NOMO-1 treated with DMSO at 0.1 percent for 48 hours (cell line): ENCODE measurements at regions not wholly inside any gene's neighbourhood (a gene's known extent, or its start where the extent isn't known, plus 50 kb on each side); places are given as distances from the start of the nearest gene placed in this dataset.
"Not testable (repeated sequence)": the region's sequence is repeated elsewhere in the genome, so short reads cannot be mapped to it uniquely, and the experiment has no call there.

ENCODE experiments used
- DNase-seq: peaks from one replicate; lab custom pipeline; 2025; ENCODE audit not compliant: unreplicated experiment; lab: John Stamatoyannopoulos, UW

- DNase-seq, result no peak
These were observed 210.9 kb upstream of the TBX18 start for GRCh38 chr6:84975316-84975715.

GRCh38 chr6:84973606-84974005, 209.2 kb upstream of the TBX18 start:
- no peak for DNase-seq

GRCh38 chr6:84967965-84968364, 203.6 kb upstream of the TBX18 start:
- no peak for DNase-seq

- DNase-seq, result peak; percentile 1
These were observed 203.0 kb upstream of the TBX18 start for GRCh38 chr6:84967389-84967788.

GRCh38 chr6:84953111-84953755, 188.8 kb upstream of the TBX18 start:
- no peak for DNase-seq

GRCh38 chr6:84944926-84945325, 180.5 kb upstream of the TBX18 start:
- not testable (repeated sequence) for DNase-seq

GRCh38 chr6:84943905-84944304, 179.5 kb upstream of the TBX18 start:
- DNase-seq, result no peak

- DNase-seq, result not testable (repeated sequence)
These were observed 177.2 kb upstream of the TBX18 start for GRCh38 chr6:84941609-84942008.

- DNase-seq, result no peak
These were observed 164.8 kb upstream of the TBX18 start for GRCh38 chr6:84929212-84929611.

- DNase-seq, result no peak
These were observed 163.2 kb upstream of the TBX18 start for GRCh38 chr6:84927551-84927950.

- no peak for DNase-seq
These were observed 162.1 kb upstream of the TBX18 start for GRCh38 chr6:84926189-84927155.

- DNase-seq, result no peak
These were observed 157.5 kb upstream of the TBX18 start for GRCh38 chr6:84921891-84922290.

GRCh38 chr6:84920021-84920420, 155.6 kb upstream of the TBX18 start:
- no peak for DNase-seq

- no peak for DNase-seq
These were observed 152.3 kb upstream of the TBX18 start for GRCh38 chr6:84916704-84917103.

GRCh38 chr6:84912472-84913322, 148.3 kb upstream of the TBX18 start:
- DNase-seq, result no peak

GRCh38 chr6:84910906-84911607, 146.7 kb upstream of the TBX18 start:
- DNase-seq, result no peak

GRCh38 chr6:84908304-84908904, 144.0 kb upstream of the TBX18 start:
- DNase-seq, result no peak

GRCh38 chr6:84906514-84906913, 142.1 kb upstream of the TBX18 start:
- no peak for DNase-seq

GRCh38 chr6:84905823-84906222, 141.4 kb upstream of the TBX18 start:
- no peak for DNase-seq

GRCh38 chr6:84902354-84902928, 138.0 kb upstream of the TBX18 start:
- no peak for DNase-seq
